SH-SY5Y (cell line): ENCODE measurements at regions not wholly inside any gene's neighbourhood (a gene's known extent, or its start where the extent isn't known, plus 50 kb on each side); places are given as distances from the start of the nearest gene placed in this dataset.

Source experiments
- GATA2 ChIP-seq: IDR thresholded peaks from 2 replicates; pipeline ENCODE4 v1.6.1; 2011; ENCODE audit warnings: mild to moderate bottlenecking, low read depth, low read length
- GATA3 ChIP-seq: IDR thresholded peaks from 2 replicates; pipeline ENCODE4 v1.6.1; 2011; ENCODE audit warnings: low read depth, mild to moderate bottlenecking, low read length, moderate library complexity

- TF ChIP-seq GATA2 (no peak), GATA3 (no peak)
These were observed 83.2 kb upstream of the USP24 start for GRCh38 chr1:55298167-55298894.

- TF ChIP-seq GATA3 (no peak), GATA2 (no peak)
These were observed 74.5 kb upstream of the USP24 start for GRCh38 chr1:55289614-55290013.

- TF ChIP-seq GATA2 (no peak), GATA3 (no peak)
These were observed 73.9 kb upstream of the USP24 start for GRCh38 chr1:55289042-55289441.

GRCh38 chr1:55288245-55288644 is 73.1 kb upstream of the USP24 start:
- TF ChIP-seq GATA2 (no peak), GATA3 (no peak)

- TF ChIP-seq GATA3 = no peak
These were observed 72.6 kb upstream of the USP24 start for GRCh38 chr1:55287723-55288122.

- TF ChIP-seq GATA3 (no peak), GATA2 (no peak)
These were observed 71.9 kb upstream of the USP24 start for GRCh38 chr1:55286856-55287602.

- no peak for TF ChIP-seq GATA2
- no peak for TF ChIP-seq GATA3
These were observed 70.7 kb upstream of the USP24 start for GRCh38 chr1:55285834-55286233.

GRCh38 chr1:55284856-55285255 is 69.7 kb upstream of the USP24 start:
- TF ChIP-seq GATA2 (no peak), GATA3 (no peak)

- TF ChIP-seq GATA2 (no peak), GATA3 (no peak)
These were observed 66.9 kb upstream of the USP24 start for GRCh38 chr1:55282058-55282457.

GRCh38 chr1:55280731-55281130 is 65.6 kb upstream of the USP24 start:
- no peak for TF ChIP-seq GATA3
- no peak for TF ChIP-seq GATA2

GRCh38 chr1:55279627-55280026 is 64.5 kb upstream of the USP24 start:
- no peak for TF ChIP-seq GATA3
- TF ChIP-seq GATA2 = no peak

GRCh38 chr1:55278378-55278777 is 63.2 kb upstream of the USP24 start:
- TF ChIP-seq GATA3 = no peak
- no peak for TF ChIP-seq GATA2

GRCh38 chr1:55277377-55278130 is 62.4 kb upstream of the USP24 start:
- TF ChIP-seq GATA2 (no peak), GATA3 (no peak)

- TF ChIP-seq GATA2 = no peak
- TF ChIP-seq GATA3 = no peak
These were observed 61.7 kb upstream of the USP24 start for GRCh38 chr1:55276671-55277376.
